GM23338 (cell line): ENCODE measurements at regions not wholly inside any gene's neighbourhood (a gene's known extent, or its start where the extent isn't known, plus 50 kb on each side); places are given as distances from the start of the nearest gene placed in this dataset.

Experiments
- CREB1 ChIP-seq: fragments of 250-450 bp; sonication (Bioruptor Pico); IDR thresholded peaks from 2 replicates; pipeline ENCODE4 v1.5.0; 2020; ENCODE audit warnings: low read depth, mild to moderate bottlenecking, moderate library complexity
- EZH2 ChIP-seq: fragments of 200-600 bp; sonication (generic); IDR thresholded peaks from one replicate; pipeline ENCODE4 v1.8.0; 2017; ENCODE audit warnings: antibody characterized with exemption, mild to moderate bottlenecking, low read depth; ENCODE audit not compliant: unreplicated experiment
- EZH2phosphoT487 ChIP-seq: fragments of 200-600 bp; sonication (generic); IDR thresholded peaks from one replicate; pipeline ENCODE4 v1.8.1; 2018; ENCODE audit warnings: antibody characterized with exemption; ENCODE audit not compliant: unreplicated experiment
- POLR2AphosphoS5 ChIP-seq: IDR thresholded peaks from 2 replicates; pipeline ENCODE4 v1.6.1; 2016; ENCODE audit warnings: antibody characterized with exemption, low read depth
- STAT1 ChIP-seq: IDR thresholded peaks from one replicate; pipeline ENCODE4 v1.6.1; 2016; ENCODE audit warnings: antibody characterized with exemption; ENCODE audit not compliant: unreplicated experiment
- ZNF331 ChIP-seq: fragments of 250-450 bp; sonication (Bioruptor Pico); IDR thresholded peaks from 2 replicates; pipeline ENCODE4 v1.5.0; 2020; ENCODE audit warnings: low read depth, mild to moderate bottlenecking, moderate library complexity
- TF ChIP-seq, protein P1 (sequence below), 2 experiments: fragments of 200-600 bp in 1 of 2; sonication (generic) in 1 of 2; conservative IDR thresholded peaks; 2 replicates each; pipeline versions ENCODE4 v1.5.1 to v1.6.1; 2016 to 2017; ENCODE audit warnings: antibody characterized with exemption in 2 of 2, low read depth in 2 of 2, mild to moderate bottlenecking in 2 of 2, moderate library complexity in 1 of 2
- TF ChIP-seq, protein P2 (sequence below): IDR thresholded peaks from 2 replicates; pipeline ENCODE4 v1.6.1; 2016; ENCODE audit warnings: antibody characterized with exemption
- TF ChIP-seq, protein P3 (sequence below): IDR thresholded peaks from one replicate; pipeline ENCODE4 v1.6.1; 2018; ENCODE audit warnings: antibody characterized with exemption; ENCODE audit not compliant: unreplicated experiment

GRCh38 chr4:147326591-147326990, 154.3 kb upstream of the EDNRA start:
- TF ChIP-seq, protein P1, sequence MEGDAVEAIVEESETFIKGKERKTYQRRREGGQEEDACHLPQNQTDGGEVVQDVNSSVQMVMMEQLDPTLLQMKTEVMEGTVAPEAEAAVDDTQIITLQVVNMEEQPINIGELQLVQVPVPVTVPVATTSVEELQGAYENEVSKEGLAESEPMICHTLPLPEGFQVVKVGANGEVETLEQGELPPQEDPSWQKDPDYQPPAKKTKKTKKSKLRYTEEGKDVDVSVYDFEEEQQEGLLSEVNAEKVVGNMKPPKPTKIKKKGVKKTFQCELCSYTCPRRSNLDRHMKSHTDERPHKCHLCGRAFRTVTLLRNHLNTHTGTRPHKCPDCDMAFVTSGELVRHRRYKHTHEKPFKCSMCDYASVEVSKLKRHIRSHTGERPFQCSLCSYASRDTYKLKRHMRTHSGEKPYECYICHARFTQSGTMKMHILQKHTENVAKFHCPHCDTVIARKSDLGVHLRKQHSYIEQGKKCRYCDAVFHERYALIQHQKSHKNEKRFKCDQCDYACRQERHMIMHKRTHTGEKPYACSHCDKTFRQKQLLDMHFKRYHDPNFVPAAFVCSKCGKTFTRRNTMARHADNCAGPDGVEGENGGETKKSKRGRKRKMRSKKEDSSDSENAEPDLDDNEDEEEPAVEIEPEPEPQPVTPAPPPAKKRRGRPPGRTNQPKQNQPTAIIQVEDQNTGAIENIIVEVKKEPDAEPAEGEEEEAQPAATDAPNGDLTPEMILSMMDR (conservative IDR thresholded peaks at IDR 0.05; ENCODE audit: low read depth in 2 of 2): no peak
- TF ChIP-seq STAT1 (no peak), POLR2AphosphoS5 (no peak), ZNF331 (no peak), EZH2 (no peak), EZH2phosphoT487 (no peak), CREB1 (CRISPR knock-in tag) (no peak)
- TF ChIP-seq, protein P2, sequence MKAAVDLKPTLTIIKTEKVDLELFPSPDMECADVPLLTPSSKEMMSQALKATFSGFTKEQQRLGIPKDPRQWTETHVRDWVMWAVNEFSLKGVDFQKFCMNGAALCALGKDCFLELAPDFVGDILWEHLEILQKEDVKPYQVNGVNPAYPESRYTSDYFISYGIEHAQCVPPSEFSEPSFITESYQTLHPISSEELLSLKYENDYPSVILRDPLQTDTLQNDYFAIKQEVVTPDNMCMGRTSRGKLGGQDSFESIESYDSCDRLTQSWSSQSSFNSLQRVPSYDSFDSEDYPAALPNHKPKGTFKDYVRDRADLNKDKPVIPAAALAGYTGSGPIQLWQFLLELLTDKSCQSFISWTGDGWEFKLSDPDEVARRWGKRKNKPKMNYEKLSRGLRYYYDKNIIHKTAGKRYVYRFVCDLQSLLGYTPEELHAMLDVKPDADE: no peak
- TF ChIP-seq, protein P3, sequence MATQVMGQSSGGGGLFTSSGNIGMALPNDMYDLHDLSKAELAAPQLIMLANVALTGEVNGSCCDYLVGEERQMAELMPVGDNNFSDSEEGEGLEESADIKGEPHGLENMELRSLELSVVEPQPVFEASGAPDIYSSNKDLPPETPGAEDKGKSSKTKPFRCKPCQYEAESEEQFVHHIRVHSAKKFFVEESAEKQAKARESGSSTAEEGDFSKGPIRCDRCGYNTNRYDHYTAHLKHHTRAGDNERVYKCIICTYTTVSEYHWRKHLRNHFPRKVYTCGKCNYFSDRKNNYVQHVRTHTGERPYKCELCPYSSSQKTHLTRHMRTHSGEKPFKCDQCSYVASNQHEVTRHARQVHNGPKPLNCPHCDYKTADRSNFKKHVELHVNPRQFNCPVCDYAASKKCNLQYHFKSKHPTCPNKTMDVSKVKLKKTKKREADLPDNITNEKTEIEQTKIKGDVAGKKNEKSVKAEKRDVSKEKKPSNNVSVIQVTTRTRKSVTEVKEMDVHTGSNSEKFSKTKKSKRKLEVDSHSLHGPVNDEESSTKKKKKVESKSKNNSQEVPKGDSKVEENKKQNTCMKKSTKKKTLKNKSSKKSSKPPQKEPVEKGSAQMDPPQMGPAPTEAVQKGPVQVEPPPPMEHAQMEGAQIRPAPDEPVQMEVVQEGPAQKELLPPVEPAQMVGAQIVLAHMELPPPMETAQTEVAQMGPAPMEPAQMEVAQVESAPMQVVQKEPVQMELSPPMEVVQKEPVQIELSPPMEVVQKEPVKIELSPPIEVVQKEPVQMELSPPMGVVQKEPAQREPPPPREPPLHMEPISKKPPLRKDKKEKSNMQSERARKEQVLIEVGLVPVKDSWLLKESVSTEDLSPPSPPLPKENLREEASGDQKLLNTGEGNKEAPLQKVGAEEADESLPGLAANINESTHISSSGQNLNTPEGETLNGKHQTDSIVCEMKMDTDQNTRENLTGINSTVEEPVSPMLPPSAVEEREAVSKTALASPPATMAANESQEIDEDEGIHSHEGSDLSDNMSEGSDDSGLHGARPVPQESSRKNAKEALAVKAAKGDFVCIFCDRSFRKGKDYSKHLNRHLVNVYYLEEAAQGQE: no peak
